Renal pelvis (tissue), 1 donor: ENCODE measurements at regions not wholly inside any gene's neighbourhood (a gene's known extent, or its start where the extent isn't known, plus 50 kb on each side); places are given as distances from the start of the nearest gene placed in this dataset.
"Not testable (repeated sequence)": the region's sequence is repeated elsewhere in the genome, so short reads cannot be mapped to it uniquely, and the experiment has no call there.

ENCODE experiments used
- DNase-seq: peaks from one replicate; pipeline ENCODE4 v3.0.0-alpha.2; 2013

DNA sequence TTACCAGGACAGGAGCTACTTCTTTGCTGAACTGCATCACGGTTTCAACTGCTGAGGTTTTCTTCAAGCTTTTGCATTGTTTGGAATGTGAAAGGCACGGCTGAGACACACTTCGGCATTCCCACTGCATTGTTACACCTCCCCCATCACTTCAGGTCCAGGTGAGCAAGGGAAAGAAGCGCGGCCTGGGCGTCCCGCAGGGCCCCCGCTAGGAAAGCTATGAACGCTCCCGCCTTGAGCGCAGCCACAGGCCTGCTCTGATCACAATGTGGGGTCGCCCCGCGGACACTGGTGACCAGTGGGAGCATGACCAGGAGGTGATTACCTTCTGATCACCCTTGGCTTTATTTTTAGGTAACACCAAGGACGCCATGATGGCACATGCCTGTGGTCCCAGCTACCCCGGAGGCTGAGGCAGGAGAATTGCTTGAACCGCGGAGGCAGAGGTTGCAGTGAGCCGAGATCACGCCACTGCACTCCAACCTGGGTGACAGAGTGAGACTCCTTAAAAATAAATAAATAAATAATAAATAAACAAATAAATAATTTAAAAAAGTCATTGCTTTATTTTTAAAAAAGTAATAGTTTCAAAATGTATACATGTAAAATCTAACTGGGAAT lies 82.2 kb upstream of the ANTXRL start:
- DNase-seq, result not testable (repeated sequence)

- not testable (repeated sequence) for DNase-seq
These were observed 76.4 kb upstream of the ANTXRL start for GRCh38 chr10:46210427-46210826.

GRCh38 chr10:46215426-46215825 lies 71.4 kb upstream of the ANTXRL start:
- no peak for DNase-seq

GRCh38 chr10:46216003-46216634 lies 70.7 kb upstream of the ANTXRL start:
- DNase-seq, result no peak

GRCh38 chr10:46216836-46217751 lies 69.7 kb upstream of the ANTXRL start:
- DNase-seq, result no peak

- DNase-seq, result no peak
These were observed 68.9 kb upstream of the ANTXRL start for GRCh38 chr10:46217752-46218453.

DNA sequence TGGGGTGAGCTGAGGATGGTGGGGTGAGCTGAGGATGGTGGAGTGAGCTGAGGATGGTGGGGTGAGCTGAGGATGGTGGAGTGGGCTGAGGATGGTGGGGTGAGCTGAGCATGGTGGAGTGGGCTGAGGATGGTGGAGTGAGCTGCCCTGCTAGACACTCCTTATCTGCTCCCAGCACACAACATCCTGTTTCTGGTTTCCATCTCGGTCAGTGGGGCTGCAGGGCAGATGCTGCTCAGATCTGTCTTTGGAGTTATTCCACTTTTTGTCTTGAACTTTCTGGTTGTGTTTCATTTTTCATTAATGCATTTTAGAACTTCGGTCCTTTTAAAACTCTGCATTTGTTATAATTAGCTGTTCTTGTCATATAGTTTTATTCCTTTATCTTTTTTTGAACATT lies 67.9 kb upstream of the ANTXRL start:
- DNase-seq, result no peak

GRCh38 chr10:46219431-46219990 lies 67.3 kb upstream of the ANTXRL start:
- not testable (repeated sequence) for DNase-seq

GRCh38 chr10:46220187-46220586 lies 66.6 kb upstream of the ANTXRL start:
- DNase-seq, result no peak

GRCh38 chr10:46220872-46221538 lies 65.8 kb upstream of the ANTXRL start:
- DNase-seq, result no peak

DNA sequence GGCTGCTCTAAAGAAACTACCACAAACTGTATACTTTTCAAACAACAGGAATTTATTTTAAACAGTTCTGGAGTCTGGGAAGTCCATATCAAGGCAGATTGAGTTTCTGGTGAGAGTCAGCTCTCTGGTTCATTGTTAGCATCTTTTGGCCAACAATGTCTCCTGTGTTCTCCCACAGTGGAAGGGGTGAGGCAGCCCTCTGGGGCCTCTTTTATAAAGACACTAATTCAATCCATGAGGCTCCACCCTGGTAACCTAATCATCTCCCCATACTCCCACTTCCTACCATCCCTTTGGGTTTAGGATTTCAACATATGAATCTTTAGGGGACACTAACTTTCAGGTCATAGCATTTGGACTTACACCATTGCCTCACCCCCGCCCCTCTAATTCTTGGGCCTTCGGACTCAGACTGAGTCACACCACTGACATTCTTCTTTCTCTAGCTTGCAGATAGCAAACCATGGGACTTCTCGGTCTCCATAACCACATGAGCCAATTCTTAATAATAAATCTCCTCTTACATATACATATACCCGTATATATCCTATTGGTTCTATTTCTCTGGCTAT lies 64.3 kb upstream of the ANTXRL start:
- DNase-seq, result no peak

GRCh38 chr10:46223064-46223480 lies 63.7 kb upstream of the ANTXRL start:
- DNase-seq, result no peak

DNA sequence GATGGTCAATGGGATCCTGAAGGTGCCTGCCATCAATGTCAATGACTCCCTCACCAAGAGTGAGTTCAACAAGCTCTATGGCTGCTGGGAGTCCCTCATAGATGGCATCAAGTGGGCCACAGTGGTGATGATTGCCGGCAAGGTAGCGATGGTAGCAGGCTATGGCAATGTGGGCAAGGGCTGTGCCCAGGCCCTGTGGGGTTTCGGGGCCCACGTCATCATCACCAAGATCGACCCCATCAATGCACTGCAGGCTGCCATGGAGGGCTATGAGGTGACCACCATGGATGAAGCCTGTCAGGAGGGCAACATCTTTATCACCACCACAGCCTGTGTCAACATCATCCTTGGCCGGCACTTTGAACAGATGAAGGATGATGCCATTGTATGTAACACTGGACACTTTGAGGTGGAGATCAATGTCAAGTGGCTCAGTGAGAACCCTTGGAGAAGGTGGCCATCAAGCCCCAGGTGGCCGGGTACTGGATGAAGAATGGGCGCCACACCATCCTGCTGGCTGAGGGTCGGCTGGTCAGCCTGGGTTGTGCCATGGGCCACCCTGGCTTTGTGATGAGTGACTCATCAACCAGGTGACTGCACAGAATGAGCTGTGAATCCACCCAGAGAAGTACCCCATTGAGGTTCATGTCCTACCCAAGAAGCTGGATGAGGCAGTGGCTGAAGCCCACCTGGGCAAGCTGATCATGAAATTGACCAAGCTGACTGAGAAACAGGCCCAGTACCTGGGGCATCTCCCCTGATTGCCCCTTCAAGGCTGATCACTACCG lies 63.0 kb upstream of the ANTXRL start:
- no peak for DNase-seq

GRCh38 chr10:46224414-46224682 lies 62.4 kb upstream of the ANTXRL start:
- DNase-seq, result no peak

DNA sequence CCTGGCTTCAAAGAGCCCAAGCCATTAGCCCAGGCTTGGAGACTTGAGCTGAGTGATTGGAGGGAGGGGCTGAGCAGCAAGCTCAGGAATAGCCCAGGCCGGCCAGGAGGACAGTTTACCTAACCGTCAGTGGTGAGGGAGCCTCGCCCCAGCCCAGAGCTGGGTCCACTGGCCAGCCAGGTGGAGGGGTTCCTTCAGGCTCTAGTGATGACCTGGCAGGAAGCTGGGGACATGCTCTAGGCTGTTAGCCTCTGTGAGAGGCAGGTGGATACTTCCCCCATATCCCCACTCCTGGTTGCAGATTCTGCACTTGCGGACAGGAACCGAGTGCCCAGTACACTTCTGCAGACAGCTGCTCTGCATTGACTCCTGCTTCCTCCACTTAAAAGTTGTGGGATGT lies 61.2 kb upstream of the ANTXRL start:
- no peak for DNase-seq

GRCh38 chr10:46226232-46226631 lies 60.6 kb upstream of the ANTXRL start:
- DNase-seq, result no peak

GRCh38 chr10:46226900-46227558 lies 59.8 kb upstream of the ANTXRL start:
- DNase-seq, result no peak

- DNase-seq, result no peak
These were observed 59.2 kb upstream of the ANTXRL start for GRCh38 chr10:46227571-46227935.

GRCh38 chr10:46227936-46228562 lies 58.7 kb upstream of the ANTXRL start:
- DNase-seq, result no peak
